Gastroesophageal sphincter (tissue), 4 donors: ENCODE measurements at regions not wholly inside any gene's neighbourhood (a gene's known extent, or its start where the extent isn't known, plus 50 kb on each side); places are given as distances from the start of the nearest gene placed in this dataset.
"Not testable (repeated sequence)": the region's sequence is repeated elsewhere in the genome, so short reads cannot be mapped to it uniquely, and the experiment has no call there.

Experiments
- ATAC-seq: fragments of 150-250 bp; one replicate; pipeline ENCODE4 v1.9.1; 2016; ENCODE audit warnings: mild to moderate bottlenecking, moderate library complexity
- H3K27ac ChIP-seq, 4 donors: fragments of 200-600 bp; sonication (generic) in 3 of 4; 1 replicate in 3 of 4; 2 replicates in 1 of 4; pipeline ENCODE4 v1.5.1; 2016 to 2019
- H3K27me3 ChIP-seq: fragments of 200-600 bp; sonication (generic); one replicate; pipeline ENCODE4 v1.5.1; 2019
- H3K36me3 ChIP-seq, 2 donors: fragments of 200-600 bp; sonication (generic); one replicate each; pipeline ENCODE4 v1.5.1; 2019; ENCODE audit warnings: control low read depth in 1 of 2
- H3K4me1 ChIP-seq, 3 donors: fragments of 200-600 bp; sonication (generic); 1 replicate in 2 of 3; 2 replicates in 1 of 3; pipeline ENCODE4 v1.5.1; 2016 to 2019; ENCODE audit warnings: control low read depth in 2 of 3
- H3K4me3 ChIP-seq, 2 donors: fragments of 200-600 bp; sonication (generic); one replicate each; pipeline ENCODE4 v1.5.1; 2019; ENCODE audit warnings: mild to moderate bottlenecking in 1 of 2, moderate library complexity in 1 of 2
- H3K9me3 ChIP-seq, 3 donors: fragments of 200-600 bp; sonication (generic); one replicate each; pipeline ENCODE4 v1.5.1; 2017 to 2019; ENCODE audit warnings: control low read depth in 2 of 3
- EP300 ChIP-seq: sonication (generic); formaldehyde crosslinking; IDR thresholded peaks from one replicate; pipeline ENCODE4 v1.6.1; 2017; ENCODE audit warnings: antibody characterized with exemption, mild to moderate bottlenecking
- POLR2A ChIP-seq, 2 donors: fragments of 450-650 bp; IDR thresholded peaks; one replicate each; pipeline ENCODE4 v1.6.1; 2017; ENCODE audit warnings: antibody characterized with exemption in 2 of 2, mild to moderate bottlenecking in 2 of 2, moderate library complexity in 1 of 2
- POLR2AphosphoS5 ChIP-seq: sonication (generic); formaldehyde crosslinking; IDR thresholded peaks from one replicate; pipeline ENCODE4 v1.6.1; 2017; ENCODE audit warnings: antibody characterized with exemption
- WGBS, 2 donors: methylation state at CpG; one replicate each; pipeline ENCODE4 v1.1.5; 2018; ENCODE audit warnings: low coverage in 1 of 2; 5-methylcytosine and 5-hydroxymethylcytosine counted together
- TF ChIP-seq, protein P1 (sequence below), 4 experiments: fragments of 200-600 bp in 2 of 4; fragments of 450-650 bp in 2 of 4; sonication (generic) in 1 of 4; IDR thresholded peaks; one replicate each; pipeline ENCODE4 v1.5.1; 2017 to 2019; ENCODE audit warnings: antibody characterized with exemption in 4 of 4, mild to moderate bottlenecking in 2 of 4, moderate library complexity in 2 of 4

DNA sequence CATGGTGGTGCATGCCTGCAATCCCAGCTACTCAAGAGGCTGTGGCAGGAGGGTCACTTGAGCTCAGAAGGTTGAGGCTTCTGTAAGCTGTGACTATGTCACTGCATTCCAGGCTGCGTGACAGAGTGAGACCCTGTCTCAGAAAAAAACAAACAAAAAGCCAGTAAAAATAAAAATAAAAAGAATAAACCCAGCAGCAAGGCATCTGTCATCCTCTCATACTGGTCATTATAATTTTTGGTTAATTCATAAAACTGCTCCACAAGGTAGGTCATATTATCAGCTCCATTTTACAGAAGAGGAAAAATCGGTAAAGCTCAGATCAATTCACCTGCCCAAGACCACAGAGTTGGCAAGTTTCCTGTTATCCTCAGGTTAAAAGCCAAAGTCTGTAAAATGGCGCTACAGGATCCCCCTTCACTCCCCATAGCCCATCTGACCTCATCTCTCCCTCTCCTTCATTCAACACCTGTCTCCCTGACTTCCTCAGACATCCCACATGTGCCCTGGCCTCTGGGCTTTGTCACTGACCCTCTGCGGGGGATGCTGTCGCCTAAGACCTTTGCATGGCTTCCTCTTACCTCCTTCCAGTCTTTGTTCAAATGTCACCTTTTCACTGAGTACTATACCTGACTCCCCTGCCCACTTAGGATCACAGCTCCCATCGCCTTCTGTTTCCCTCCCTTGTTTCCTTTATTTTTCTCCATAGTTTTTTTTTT is 213.2 kb upstream of the ZNF217 start:
- H3K27me3 ChIP-seq, result no peaks in the 10 kb centered on the region
- H3K36me3 ChIP-seq, result no peaks in the 10 kb centered on the region
- no peak for ATAC-seq
- H3K4me1 ChIP-seq, result no peaks in the 10 kb centered on the region
- no peak for TF ChIP-seq POLR2A (IDR thresholded peaks at IDR 0.05)
- TF ChIP-seq, protein P1, sequence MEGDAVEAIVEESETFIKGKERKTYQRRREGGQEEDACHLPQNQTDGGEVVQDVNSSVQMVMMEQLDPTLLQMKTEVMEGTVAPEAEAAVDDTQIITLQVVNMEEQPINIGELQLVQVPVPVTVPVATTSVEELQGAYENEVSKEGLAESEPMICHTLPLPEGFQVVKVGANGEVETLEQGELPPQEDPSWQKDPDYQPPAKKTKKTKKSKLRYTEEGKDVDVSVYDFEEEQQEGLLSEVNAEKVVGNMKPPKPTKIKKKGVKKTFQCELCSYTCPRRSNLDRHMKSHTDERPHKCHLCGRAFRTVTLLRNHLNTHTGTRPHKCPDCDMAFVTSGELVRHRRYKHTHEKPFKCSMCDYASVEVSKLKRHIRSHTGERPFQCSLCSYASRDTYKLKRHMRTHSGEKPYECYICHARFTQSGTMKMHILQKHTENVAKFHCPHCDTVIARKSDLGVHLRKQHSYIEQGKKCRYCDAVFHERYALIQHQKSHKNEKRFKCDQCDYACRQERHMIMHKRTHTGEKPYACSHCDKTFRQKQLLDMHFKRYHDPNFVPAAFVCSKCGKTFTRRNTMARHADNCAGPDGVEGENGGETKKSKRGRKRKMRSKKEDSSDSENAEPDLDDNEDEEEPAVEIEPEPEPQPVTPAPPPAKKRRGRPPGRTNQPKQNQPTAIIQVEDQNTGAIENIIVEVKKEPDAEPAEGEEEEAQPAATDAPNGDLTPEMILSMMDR (IDR thresholded peaks at IDR 0.05), result no peak
- no peak for TF ChIP-seq POLR2AphosphoS5
- no peak for TF ChIP-seq EP300
- H3K27ac ChIP-seq, result no peak overlapping the region
- 88 to 90% methylated on average over 4 to 6 of the region's 6 CpGs for WGBS, 2 donors
- H3K4me3 ChIP-seq, result no peak overlapping the region
- H3K9me3 ChIP-seq, result no peaks in the 10 kb centered on the region

DNA sequence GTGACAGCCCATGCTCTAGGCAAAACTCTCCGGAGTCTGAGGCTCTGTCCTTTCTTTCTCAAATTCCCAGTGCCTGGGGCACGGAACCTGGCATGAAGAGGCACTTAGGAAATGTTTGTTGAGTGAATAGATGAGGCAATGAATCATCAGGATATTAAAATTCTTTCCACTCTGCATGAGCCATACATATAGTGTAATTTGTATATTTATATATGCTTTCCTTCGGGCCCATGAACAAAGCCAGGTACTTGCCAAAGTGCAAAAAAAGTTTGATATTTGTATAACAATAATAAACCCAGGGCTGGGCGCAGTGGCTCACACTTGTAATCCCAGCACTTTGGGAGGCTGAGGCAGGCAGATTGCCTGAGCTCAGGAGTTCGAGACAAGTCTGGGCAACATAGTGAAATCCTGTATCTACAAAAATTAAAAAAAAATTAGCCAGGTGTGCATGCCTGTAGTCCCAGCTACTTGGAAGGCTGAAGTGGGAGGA is 212.3 kb upstream of the ZNF217 start:
- no peaks in the 10 kb centered on the region for H3K27me3 ChIP-seq
- H3K27ac ChIP-seq, result no peak overlapping the region
- no peak for ATAC-seq
- H3K4me3 ChIP-seq, result no peak overlapping the region
- 0 to 46% methylated on average over 3 to 5 of the region's 5 CpGs for WGBS, 2 donors
- no peaks in the 10 kb centered on the region for H3K9me3 ChIP-seq
- no peaks in the 10 kb centered on the region for H3K36me3 ChIP-seq
- no peaks in the 10 kb centered on the region for H3K4me1 ChIP-seq
- TF ChIP-seq POLR2AphosphoS5, result no peak
- TF ChIP-seq, protein P1 (IDR thresholded peaks at IDR 0.05), result no peak
- no peak for TF ChIP-seq POLR2A (IDR thresholded peaks at IDR 0.05)
- no peak for TF ChIP-seq EP300

DNA sequence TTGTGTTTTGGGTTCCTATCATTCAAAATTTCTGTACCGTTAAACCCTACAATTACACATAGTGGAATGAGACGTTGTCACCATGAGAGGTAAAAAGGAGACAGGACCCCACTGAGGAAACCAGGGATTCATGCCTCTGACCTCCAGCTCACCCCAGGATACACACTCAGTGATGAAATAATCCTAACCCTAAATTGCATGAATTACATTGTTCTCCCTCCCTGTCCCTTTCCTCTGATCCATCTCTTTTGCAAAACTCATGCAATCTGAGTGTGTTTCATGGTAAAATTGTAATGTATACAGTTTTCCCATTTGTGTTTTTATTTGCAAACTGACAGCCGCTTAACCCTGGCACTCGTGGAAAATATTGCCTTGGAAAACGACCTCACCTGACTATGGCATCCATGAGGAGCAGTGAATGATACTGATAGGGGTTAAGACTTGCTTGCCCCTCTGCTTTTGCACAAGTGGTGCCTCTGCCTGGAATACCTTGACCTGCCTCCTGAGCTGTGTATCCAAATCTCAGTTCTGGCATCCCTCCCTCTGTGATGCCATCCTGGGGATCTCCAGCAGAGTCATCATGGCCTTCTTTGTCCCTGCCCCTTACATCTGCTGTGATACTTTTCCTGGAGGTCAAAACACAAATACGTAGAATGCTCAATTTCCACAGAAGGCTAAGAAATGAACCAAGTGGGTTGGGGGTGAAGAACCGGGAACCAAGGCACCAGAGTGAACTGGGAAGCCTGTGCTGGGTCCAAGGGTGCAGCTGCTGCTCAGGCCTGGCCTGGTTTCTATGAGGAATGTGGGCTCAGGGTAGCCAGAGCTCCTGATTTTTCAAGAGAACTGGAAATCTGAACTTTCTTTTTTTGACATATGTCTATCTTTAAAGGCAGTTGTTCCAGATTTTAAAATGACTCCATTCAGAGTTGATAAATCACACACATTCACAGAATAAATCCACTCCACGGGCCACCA is 211.6 kb upstream of the ZNF217 start:
- Histone ChIP-seq H3K36me3 (no peaks in the 10 kb centered on the region), H3K9me3 (no peaks in the 10 kb centered on the region), H3K4me1 (no peaks in the 10 kb centered on the region), H3K27ac (no peak overlapping the region), H3K4me3 (no peak overlapping the region), H3K27me3 (no peaks in the 10 kb centered on the region)
- WGBS, 2 donors, result 59 to 80% methylated on average over 3 to 6 of the region's 8 CpGs
- no peak for ATAC-seq
- TF ChIP-seq EP300 (no peak), POLR2AphosphoS5 (no peak), POLR2A (IDR thresholded peaks at IDR 0.05) (no peak)
- TF ChIP-seq, protein P1 (IDR thresholded peaks at IDR 0.05), result no peak

DNA sequence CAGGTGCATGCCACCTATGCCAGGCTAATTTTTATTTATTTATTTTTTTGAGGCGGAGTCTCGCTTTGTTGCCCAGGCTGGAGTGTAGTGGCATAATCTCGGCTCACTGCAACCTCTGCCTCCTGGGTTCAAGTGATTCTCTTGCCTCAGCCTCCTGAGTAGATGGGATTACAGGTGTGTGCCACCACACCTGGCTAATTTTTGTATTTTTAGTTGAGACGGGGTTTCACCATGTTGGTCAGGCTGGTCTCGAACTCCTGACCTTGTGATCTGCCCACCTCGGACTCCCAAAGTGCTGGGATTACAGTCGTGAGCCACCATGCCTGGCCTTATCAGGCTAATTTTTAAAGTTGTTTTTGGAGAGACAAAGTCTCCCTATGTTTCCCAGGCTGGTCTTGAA is 210.7 kb upstream of the ZNF217 start:
- not testable (repeated sequence) for H3K9me3 ChIP-seq, ATAC-seq, H3K27ac ChIP-seq, H3K27me3 ChIP-seq, H3K4me3 ChIP-seq, H3K4me1 ChIP-seq, H3K36me3 ChIP-seq
- 83 to 86% methylated on average over 1 to 7 of the region's 7 CpGs for WGBS, 2 donors

DNA sequence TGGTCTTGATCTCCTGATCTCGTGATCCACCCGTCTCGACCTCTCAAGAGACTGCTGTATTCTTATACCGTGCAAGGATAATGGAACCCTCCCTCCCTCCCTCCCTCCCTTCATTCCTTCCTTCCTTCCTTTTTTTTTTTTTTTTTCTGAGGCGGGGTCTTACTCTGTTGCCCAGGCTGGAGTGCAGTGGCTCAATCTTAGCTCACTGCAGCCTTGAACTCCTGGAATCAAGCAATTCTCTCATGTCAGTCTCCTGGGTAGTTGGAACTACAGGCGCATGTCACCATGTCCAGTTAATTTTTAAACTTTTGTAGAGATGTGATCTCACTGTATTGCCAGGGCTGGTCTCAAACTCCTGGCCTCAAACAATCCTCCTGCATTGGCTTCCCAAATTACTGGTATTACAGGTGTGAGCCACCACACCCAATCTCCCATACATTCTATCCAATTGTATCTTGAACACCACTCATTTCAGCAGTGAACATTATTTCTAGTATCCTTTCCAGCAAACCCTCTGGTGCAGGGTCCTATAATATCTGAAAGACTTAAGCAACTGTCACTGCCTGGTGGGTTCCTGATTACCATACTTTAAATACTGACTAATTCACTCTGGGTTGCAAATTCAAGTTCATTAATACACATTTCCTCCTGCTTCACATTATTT is 210.0 kb upstream of the ZNF217 start:
- no peaks in the 10 kb centered on the region for H3K27me3 ChIP-seq
- TF ChIP-seq, protein P1 (IDR thresholded peaks at IDR 0.05), result no peak
- no peak for TF ChIP-seq EP300
- no peak for TF ChIP-seq POLR2A (IDR thresholded peaks at IDR 0.05)
- TF ChIP-seq POLR2AphosphoS5, result no peak
- no peak for ATAC-seq
- 82 to 94% methylated on average over 5 to 6 of the region's 6 CpGs for WGBS, 2 donors
- H3K4me3 ChIP-seq, result no peak overlapping the region
- no peaks in the 10 kb centered on the region for H3K4me1 ChIP-seq
- no peak overlapping the region for H3K27ac ChIP-seq
- no peaks in the 10 kb centered on the region for H3K36me3 ChIP-seq
- H3K9me3 ChIP-seq, result no peaks in the 10 kb centered on the region
